GM23248 (cell line): ENCODE measurements at regions not wholly inside any gene's neighbourhood (a gene's known extent, or its start where the extent isn't known, plus 50 kb on each side); places are given as distances from the start of the nearest gene placed in this dataset.

Experiments used
- EZH2 ChIP-seq: fragments of 200-600 bp; sonication (generic); IDR thresholded peaks from 2 replicates; pipeline ENCODE4 v1.6.1; 2018; ENCODE audit warnings: antibody characterized with exemption, mild to moderate bottlenecking; ENCODE audit not compliant: insufficient read depth, poor library complexity, severe bottlenecking
- EZH2phosphoT487 ChIP-seq: fragments of 200-600 bp; sonication (generic); IDR thresholded peaks from 2 replicates; pipeline ENCODE4 v1.6.1; 2018; ENCODE audit warnings: antibody characterized with exemption, moderate library complexity, mild to moderate bottlenecking, low read depth; ENCODE audit not compliant: insufficient read depth

DNA sequence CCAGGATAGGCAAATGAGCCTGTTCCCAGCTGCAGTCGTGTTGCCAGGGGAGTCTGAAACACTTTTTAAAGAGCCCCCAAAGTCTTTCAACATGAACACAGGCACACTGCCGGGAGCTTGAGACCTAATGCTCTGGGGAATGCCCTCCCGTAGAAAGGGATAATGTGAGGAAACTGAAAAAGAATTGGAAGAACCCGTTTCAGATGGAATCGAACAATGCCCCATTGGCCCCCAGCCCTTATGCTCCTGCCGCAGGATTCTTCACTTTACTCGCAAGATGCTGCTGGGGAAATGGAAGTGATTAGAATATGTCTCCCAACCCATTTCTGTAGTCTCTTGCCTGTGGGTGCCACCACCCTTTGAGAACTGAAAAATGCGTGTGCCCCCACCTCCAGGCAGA is 136.3 kb upstream of the GATA6 start:
- no peak for TF ChIP-seq EZH2
- TF ChIP-seq EZH2phosphoT487 = no peak
